ENCODE measurements at regions not wholly inside any gene's neighbourhood (a gene's known extent, or its start where the extent isn't known, plus 50 kb on each side); places are given as distances from the start of the nearest gene placed in this dataset.

DNA sequence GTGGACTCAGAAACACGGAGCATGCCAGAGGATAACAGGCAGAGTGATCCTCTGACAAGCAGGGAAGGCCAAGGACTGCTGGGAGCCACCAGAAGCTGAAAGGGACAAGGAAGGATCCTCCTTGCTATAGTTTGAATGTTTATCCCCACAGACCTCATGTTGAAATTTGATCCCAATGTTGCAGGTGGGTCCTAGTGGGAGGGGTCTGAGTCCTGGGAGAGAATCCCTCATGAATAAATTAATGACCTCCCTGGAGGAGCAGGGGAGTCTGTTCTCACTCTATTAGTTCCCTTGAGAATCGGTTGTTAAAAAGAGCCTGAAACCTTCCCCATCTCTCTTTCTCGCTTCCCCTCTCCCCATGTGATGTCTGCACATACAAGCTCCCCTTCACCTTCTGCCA is 124.4 kb downstream of the FBXO15 start:
- no peak for DNase-seq

DNA sequence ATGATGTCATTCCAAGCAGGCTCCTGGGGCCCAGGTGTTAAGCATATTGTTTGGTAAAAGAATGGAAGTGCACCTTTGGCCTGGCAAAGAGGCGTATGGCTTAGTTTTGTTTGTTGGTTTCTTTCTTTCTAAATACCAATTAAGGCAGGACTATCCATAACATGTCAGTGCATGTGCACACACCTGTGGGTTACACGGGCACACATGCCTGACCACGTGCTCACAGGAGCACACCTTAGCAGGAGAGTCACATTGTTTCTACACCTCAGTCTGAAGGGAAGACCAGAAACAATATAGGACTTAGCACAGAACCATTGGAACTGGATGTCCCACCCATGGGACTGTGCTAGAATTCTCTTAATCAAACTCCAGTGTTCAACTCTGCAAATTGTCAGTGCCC is 127.8 kb downstream of the FBXO15 start:
- no peak for DNase-seq

DNA sequence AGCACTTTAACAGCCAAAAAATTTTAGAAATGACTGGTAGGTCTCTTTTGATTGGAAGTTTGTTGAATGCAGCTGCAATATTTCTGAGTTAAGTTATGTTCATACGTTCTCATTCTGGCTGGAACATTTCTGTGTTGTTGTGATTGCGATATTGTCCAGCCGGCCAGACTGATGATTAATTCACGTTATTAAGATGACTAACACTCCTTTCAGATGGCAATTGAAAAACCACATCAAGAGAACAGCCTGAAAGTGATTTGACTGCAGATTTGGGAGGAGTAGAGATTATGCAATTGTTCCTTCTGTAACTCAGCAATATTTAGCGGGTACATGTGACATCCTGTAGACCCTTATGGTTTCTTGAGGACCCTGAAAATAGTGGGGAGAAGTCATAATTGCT is 133.7 kb downstream of the FBXO15 start:
- DNase-seq, result no peak

DNA sequence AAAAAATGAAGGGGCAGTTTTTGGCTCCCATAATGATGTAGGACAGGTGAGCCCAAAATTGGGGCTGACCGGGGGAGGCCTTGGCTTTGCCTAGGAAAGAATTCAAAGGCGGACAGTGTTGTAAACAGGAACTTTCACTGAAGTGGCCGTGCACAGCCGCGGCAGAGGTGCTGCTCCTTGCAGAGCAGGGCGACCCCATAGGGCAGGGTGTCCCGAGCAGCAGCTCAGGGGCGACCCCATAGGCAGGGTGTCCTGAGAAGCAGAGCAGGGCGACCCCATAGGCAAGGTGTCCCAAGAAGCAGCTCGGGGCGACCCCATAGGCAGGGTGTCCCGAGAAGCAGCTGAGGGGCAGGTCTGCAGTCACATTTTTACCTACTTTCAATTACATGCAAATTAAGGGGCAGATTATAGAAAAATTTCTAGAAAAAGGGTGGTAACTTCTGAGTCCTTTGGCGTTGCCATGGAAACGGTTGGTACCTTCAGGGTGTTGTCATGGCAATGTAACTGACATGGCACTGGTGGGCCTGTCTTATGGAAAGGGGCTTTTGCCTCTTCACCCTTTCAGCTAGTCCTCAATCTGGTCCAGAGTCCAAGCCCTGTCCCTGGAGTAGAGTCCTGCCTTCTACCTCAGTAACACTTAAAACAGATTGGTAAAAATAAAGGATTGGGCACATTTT is 134.5 kb downstream of the FBXO15 start:
- no peak for DNase-seq

DNA sequence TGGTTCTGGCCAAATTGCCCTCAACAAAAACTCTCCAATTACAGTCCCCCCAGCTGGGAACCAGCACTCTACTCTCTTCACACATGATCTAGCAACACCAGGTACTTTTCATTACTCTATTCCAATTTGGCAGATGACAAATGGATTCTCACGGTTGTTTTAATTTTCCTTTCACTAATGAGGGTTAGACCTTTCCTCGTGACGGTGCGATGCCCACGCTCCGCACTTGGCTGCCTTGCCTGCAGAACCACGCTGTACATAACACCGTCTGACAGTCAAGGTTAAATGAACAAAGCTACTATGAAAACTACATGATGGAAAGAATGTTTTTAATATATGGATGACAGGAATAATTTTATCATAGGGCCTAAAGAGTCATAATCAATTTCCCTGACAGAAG is 141.5 kb downstream of the FBXO15 start:
- no peak for DNase-seq

DNA sequence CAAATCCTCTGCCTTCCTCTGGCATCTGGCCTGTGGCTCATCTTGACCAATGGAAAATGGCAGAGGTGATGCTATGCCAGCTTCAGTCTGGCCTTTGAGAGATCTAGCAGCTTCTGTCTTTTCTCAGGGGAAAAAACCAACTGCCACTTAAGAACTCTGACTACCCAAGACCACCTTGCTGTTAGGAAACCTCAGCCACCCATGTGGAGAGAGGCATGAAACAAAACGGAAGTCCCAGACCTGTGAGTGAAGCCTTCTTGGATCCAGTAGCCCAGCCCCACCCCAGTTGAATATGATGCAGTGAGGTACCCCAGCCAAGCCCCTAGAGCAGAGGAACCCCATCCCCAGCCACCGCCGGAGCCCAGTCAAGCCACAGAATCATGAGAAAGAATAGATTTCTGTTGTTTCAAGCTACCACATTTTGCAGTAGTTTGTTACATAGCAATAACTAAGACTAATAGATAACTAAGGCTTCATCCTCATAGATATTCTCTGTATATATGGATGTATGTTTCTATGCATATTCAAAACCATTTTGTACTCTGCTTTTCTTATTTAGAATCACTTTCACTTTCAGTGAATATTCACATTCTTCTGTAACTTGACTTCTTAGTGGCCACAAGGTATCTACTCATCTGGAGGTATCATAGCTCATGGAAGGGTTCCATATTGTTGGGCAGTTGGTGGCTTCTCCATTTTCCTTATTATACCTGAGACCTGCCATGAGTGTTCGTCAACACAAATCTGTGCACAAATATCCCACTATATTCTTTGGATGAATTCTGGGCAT is 142.1 kb downstream of the FBXO15 start:
- no peak for DNase-seq

DNA sequence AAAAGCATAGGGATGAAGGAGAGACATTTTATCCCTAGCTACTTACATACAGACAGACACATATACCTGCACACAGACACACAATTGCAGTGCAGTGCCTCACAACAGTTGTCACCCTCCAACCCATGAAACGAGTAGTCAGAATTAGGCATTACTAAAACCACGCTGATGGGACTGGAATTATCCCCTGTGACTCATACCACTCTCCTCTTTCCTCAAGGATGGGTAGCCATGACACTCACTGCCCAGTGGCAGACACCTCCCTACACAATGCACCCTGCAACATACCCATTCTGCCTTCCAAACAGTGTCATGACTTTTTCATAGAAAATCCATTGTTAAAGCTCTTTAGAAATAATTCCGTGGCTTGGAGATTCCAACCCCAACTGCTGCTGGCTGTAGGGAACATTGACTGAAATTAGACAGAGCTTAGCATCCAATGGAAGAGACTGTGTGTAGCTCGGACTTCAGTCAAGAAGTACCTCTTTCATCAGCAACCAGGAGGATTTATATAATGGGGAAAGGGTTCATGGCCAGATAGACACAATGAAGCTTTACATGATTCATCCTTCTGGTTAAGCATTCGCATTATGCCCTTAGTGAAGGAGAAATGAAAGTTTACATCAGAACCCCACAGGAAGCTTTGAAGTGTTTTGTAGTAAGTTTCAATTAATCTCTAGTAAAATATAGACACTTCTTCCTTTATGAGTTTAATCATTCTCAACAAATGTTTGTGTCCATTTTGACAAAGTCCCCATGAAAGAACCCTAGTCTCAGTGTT is 155.2 kb downstream of the FBXO15 start:
- no peak for DNase-seq

DNA sequence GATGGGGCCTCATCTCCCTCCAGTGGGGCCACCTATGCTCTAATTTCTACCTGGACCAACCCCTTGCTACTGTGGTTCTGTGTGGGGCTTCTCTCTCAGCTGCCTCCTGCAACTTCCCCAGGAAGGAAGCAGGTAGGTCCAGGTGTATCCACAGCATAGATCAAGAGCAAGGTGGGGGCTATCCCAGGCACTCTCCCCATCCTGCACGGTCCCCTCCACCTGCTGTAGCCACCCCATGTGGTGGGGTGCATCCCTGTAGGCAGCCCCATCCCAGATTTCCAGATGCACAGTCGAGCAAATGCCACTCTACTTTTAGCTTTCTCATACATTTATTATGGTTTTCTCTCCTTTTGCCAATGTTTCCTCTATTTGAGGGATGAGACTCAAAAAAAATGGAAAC is 156.1 kb downstream of the FBXO15 start:
- no peak for DNase-seq

DNA sequence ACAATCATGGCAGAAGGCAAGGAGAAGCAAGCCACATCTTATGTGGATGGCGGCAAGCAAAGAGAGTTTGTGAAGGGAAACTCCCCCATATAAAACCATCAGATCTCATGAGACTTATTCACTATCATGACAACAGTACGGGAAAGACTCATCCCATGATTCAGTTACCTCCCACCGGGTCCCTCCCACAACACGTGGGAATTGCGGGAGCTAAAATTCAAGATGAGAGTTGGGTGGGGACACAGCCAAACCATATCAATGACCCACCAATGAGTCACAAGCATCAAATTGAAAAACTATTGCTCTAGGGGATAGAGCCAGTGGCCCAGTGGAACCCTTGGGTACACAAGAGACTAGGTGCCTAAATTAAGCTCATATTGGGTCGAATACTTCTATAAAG is 157.4 kb downstream of the FBXO15 start:
- no peak for DNase-seq

DNA sequence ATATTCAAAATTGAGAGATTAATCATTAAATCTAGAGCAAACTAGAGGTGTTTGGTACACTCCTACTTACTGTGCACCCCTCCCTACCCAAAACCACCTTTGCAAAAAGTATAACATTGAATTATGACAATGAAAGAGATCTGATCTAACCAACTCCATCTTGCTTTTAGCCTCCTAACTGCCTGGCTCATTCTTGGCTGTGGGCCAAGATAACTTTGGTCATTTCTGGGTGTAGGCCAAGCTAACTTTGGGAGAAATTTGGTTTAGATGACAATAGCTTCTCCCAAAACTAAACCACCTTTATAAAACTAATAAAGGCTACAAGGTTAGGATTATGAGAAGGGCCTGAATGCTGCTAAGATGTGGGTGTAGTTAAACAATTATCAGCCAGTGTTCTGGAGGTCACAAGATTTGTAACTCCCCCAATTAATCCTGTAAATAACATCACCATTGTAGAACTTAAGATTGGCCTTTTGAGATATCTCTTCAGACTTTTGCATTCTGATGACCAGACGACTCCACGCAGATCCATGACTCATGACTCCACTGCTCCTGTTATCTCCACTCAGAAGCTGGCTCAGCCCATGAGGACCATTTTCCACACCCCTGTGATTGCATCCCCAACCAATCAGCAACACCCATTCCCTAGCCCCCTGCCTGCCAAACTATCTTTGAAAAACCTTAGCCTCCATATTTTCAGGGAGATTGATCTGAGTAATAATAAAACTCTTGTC is 160.2 kb downstream of the FBXO15 start:
- no peak for DNase-seq

DNA sequence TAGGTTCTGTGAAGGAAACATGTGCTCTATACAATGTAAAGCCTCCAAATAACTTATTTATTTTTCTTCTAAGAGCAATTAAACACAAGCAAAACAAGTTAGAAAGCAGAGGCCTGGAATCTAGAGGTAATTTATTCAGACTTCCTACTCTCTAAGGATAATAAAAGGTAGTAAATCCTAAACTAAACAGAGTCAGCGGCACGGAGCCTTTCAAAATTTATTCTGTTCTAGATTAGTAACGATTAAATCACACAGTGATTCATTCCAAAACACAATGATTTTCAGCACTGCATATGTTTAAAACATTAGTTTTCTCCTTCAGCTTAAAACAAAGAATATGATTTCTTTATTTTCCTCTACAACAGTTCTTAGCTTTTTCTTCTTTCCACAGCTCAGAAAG is 160.9 kb downstream of the FBXO15 start:
- no peak for DNase-seq

DNA sequence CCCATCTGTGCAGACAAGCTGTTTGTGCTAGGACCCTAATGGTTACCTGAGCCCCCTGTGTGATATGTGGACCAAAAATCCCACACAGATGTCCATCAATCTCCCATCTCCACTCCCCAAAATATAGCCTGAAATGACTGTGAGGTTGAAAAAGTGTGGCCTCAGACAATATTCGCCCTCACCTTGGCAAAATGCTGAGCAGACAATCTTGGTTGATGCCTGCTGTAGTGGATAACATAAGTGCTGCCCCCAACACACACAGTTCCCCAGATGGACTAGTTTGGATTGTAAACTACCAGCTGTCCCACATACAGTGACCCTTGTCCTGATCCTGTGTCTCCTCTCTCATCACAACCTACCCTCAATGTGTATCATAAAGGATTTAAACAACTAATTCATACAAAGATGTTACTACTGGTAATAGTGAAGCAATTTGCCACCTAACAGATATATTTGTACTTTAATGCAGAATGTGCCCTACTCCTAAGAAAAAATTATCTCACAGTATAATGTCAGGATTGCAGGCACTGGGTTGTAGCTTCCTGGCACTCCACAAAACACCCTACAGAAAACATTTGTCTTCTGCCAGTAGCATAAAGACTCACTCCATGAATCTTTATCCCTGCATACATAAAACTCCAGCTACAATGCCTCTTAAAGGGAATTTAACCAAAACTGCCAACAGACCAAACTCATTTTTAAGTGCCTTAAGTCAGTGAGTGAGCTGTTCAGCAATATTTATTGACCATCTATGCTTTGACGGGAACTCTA is 161.6 kb downstream of the FBXO15 start:
- no peak for DNase-seq

DNA sequence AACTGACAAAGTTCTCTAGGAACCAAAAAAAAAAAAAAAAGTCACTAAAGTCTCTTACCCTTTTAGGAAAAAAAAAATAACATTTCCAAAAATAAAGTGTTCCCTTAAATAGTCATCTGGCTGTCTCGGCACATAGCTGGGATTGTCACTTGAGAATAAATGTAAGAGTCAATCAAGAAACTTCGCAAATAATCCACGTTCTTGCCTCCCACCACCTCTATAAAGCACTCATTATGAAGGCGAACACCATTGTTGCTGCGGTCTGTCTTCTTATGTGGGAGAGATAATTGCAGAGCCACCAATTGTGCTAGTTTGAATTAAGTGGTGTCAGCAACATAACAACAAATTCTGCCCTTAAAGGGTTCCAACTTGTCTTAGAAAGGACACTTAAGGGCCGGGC is 163.7 kb downstream of the FBXO15 start:
- DNase-seq, result no peak

DNA sequence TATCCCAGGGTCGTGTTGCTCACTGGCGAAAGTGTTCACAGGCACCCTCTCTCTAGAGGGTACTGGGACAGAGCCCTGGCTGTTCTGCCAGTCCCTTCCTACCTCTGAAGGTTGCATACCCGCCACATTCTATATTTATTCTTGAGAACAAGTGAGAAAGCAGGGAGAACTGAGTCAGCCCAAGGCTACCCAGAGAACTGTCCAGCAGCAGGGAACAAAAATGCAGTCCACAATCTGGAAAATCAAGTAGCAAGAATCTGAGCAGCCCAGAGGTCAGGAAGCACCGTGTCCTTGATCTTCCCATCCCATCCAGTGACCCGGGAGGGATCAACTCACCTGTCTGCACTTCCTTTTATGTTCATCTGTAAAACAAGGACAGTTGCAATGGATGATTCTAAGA is 164.1 kb downstream of the FBXO15 start:
- no peak for DNase-seq

DNA sequence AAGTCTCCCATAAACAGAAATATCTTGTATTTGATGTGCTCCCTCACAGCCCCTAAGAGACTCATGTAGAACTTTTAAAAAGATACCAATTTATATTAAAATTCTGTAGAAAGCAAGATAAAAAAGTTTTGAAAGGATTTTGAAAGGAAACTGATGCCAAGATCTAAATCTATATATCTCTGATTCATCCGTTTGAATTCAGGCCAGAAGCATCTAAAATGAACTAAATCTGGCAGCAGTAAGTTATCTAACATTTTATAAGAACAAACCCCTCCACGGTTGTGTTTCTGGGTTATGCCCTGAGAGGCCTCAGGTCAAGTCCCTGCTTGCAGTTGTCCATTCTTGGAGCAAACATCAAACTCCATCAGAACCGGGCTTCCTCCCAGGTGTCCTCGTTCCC is 165.8 kb downstream of the FBXO15 start:
- DNase-seq, result no peak

DNA sequence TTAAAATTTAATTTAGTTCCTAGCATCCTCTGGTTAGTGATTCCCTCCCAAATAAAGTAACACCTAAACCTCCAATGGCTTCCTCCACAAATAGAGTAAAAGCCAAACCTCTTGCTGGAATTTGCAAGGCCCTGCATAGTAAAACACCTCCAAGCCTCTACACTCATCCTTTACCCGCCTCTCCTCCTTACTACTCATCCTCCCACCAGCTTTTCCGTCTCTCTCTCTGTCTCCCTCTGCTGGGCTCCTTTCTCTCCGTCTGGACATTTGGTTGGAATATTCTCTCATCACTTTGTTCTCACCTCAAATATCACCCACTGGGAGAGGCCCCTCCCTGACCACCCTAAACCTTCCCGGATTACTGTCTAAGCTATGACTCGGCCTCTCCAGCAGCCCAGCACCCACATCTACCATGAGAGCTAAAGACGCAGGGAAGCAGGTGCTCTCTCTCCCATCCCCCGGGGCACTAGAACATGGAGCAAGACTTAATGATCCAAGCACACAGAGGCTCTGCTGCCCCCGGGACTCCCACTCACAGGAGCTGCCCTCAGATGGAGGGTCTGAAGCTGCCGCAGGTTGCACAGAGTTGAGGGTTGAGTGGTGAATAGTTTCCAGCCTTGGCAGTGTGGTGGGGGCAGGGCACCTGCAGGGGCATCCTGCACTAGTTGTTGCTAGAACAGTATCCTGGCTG is 167.2 kb downstream of the FBXO15 start:
- DNase-seq, result no peak

DNA sequence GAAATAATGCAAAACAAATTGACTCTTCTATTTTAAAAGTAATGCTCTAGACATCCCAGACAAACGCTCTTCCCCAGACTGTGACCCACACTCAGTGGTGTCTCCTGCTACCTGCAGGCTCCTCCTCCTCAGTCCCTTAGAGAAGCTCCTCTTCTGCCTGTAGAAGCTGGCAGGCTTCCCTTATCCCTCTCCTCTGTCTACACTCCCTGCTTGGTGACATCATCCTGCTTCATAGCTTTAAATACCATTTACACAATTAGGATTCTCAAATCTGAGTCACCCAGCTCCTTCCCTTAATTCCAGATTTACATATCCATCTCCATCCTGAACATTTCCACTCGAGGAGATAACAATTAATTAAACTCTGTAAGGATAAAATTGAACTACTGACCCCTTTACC is 167.9 kb downstream of the FBXO15 start:
- no peak for DNase-seq

DNA sequence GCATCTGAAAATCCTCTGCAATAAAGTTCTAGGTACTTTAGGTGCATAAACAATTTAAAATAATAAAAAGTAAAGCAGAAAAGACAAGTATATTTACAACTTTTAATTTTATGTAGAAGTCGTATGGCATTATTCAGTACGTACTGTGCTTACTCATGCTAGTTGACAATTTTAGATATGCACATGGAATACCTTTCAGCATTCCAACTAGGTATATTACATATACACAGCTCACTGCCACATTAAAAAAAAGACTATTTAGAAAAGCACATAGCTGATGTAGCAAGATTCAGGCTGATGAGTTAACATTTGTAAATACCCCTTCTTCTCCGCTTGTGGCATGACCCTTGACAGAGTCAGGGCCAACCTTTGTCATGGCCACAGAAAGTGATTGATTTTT is 171.2 kb downstream of the FBXO15 start:
- no peak for DNase-seq

DNA sequence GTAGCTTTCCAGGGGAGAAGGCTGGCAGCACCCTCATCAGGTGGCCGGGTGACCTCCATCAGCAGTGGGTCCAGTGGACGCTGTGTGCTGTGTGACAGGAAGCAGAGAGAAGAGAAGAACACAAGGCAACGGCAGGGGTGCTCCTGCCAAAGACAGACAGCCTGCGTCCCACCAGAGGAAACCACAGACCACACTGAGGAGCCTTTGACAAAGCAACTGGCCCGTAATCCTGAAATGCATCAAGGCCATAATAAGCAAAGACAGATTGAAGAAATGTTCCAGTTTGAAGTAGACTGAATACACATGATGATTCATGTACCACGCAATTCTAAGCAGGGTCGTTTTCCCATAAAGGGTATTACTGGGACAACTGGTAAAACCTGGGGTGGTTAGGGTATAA is 172.4 kb downstream of the FBXO15 start:
- no peak for DNase-seq

DNA sequence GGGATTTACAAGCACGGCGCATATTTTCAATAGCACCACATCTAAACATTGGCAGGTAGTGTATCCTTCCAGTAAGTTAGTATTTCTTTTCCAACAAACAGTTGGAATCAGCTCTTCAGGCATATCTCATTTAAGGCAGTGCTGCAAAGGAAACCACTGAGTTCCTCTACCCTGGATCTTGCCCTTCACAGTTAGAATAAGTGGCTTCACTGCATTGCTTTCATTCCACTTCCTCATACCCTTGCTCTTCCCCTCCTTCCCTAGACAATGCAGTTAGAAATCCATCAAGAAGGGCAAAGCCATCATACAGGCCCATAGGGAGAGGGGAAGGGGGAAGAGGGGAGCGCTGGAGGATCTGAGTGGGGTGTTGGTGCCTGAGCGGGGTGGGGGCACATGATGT is 173.7 kb downstream of the FBXO15 start:
- DNase-seq, result no peak

DNA sequence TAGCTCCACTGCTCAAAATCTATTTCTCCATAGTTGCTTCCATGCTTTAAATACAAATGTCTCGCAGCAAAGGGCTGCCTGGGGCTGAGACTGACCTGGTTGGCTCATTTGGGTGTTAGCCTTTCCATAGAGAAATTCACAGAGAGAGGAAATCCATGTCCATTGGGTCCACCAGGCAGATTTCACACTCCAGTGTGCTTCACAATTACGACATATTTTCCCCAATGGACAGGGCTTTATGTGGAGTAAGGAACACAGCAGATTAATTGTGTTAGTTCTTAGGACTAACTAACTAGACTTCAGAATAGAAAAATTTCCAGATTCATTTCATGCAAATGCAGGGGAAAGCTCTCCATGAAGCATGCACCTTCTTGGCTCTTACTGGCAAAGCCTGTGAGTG is 180.7 kb downstream of the FBXO15 start:
- DNase-seq, result no peak

DNA sequence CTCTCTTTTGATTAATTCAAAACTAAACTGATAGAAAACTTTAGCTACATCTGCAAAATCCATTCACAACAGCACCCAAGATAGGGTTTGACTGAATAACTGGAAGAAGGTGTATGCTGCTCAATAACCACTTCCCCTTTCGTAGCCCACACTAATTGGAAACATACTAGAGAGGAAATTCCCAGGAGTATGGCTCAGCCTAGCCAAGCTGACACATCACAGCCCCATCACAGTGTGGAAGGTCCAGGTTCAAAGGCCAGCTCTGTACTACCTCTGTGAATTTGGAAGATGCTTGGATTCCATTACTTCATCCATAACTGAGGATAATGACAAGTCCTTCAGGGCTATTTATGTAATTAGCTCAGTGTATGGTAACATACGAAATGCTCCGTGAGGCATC is 185.4 kb downstream of the FBXO15 start:
- DNase-seq, result no peak

Data from activated CD8-positive, alpha-beta memory T cell treated with anti-CD3 and anti-CD28 coated beads for 24 hours (primary cell).